Ovary (tissue), 7 donors: ENCODE measurements at regions not wholly inside any gene's neighbourhood (a gene's known extent, or its start where the extent isn't known, plus 50 kb on each side); places are given as distances from the start of the nearest gene placed in this dataset.

Experiments used
- DNase-seq, 5 donors: peaks; one replicate each; pipeline ENCODE4 v3.0.0-alpha.2; 2019 to 2020
- H3K27ac ChIP-seq, 2 donors: fragments of 200-600 bp; one replicate each; pipeline versions ENCODE4 v1.5.1 to v1.8.0; 2019 to 2022
- H3K27me3 ChIP-seq: fragments of 200-600 bp; one replicate; pipeline ENCODE4 v1.8.0; 2022
- H3K36me3 ChIP-seq: fragments of 200-600 bp; sonication (generic); one replicate; pipeline ENCODE4 v1.5.1; 2019
- H3K4me1 ChIP-seq: one replicate; pipeline ENCODE4 v1.8.1; 2013; ENCODE audit warnings: mild to moderate bottlenecking, moderate library complexity; ENCODE audit not compliant: insufficient read depth
- H3K4me3 ChIP-seq: fragments of 200-600 bp; sonication (generic); one replicate; pipeline ENCODE4 v1.5.1; 2017
- H3K9me3 ChIP-seq, 2 donors: fragments of 200-600 bp in 1 of 2; sonication (generic) in 1 of 2; one replicate each; pipeline versions ENCODE4 v1.5.1 to v1.8.1; 2013 to 2019; ENCODE audit warnings: mild to moderate bottlenecking in 1 of 2, moderate library complexity in 1 of 2
- EP300 ChIP-seq: sonication (generic); formaldehyde crosslinking; IDR thresholded peaks from one replicate; pipeline ENCODE4 v1.6.1; 2017; ENCODE audit warnings: antibody characterized with exemption
- POLR2A ChIP-seq: fragments of 450-650 bp; IDR thresholded peaks from one replicate; pipeline ENCODE4 v1.6.1; 2017; ENCODE audit warnings: antibody characterized with exemption, mild to moderate bottlenecking, moderate library complexity
- WGBS, 3 donors: extraction: QIAGEN DNeasy Blood & Tissue Kit in 1 of 3; methylation state at CpG; one replicate each; pipeline versions ENCODE4 v1.1.5 to v1.1.7; 2013 to 2017; 5-methylcytosine and 5-hydroxymethylcytosine counted together
- intact Hi-C, 4 donors: fragments of 100-400 bp; cut with DNase I; formaldehyde crosslinking; loops; one replicate each; pipeline versions ENCODE4 v1.11.0 to v1.15.1; 2022 to 2023
- TF ChIP-seq, protein P1 (sequence below), 3 donors: fragments of 450-650 bp in 2 of 3; fragments of 200-600 bp in 1 of 3; IDR thresholded peaks; one replicate each; pipeline versions ENCODE4 v1.5.1 to v1.8.0; 2016 to 2022; ENCODE audit warnings: antibody characterized with exemption in 3 of 3, mild to moderate bottlenecking in 1 of 3
- donor health status: DM: no; HTN: no; CAD: no; lungs with moderate emphysema.
- donor health status: DM: no; HTN: no; CAD: no.
- donor health status: Bipolar disorder and iron deficiency.
- donor health status: DM: no; HTN: no; CAD: no.
- donor health status: DM: yes; HTN: yes; CAD: no.

DNA sequence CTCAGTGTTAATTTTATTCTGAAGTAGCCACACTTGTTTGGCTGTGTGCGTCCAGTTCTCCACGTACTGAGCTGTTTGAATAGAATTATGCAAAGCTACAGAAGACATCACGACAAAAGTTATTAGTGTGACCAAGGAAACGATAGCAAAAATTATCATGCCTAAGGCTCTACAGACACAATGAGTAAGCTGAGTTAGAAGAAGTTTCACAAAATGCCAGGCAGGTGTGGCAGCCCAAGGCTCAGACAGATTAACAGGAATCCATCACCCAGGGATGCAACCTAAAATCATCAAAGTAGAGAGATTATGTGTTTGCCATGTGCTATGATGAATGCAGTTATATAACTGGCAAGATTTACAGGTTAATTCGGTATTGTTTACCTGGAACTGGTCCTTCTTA lies 73.1 kb upstream of the INCENP start:
- intact Hi-C loops, result no loop called here
- Histone ChIP-seq H3K4me1 (no peaks in the 10 kb centered on the region), H3K27ac (no peak overlapping the region), H3K27me3 (no peaks in the 10 kb centered on the region), H3K4me3 (no peak overlapping the region), H3K36me3 (no peaks in the 10 kb centered on the region), H3K9me3 (no peaks in the 10 kb centered on the region)
- WGBS, 3 donors, result 76 to 85% (median 83%) methylated on average over 5 of the region's 5 CpGs
- DNase-seq, result no peak
- TF ChIP-seq, protein P1, sequence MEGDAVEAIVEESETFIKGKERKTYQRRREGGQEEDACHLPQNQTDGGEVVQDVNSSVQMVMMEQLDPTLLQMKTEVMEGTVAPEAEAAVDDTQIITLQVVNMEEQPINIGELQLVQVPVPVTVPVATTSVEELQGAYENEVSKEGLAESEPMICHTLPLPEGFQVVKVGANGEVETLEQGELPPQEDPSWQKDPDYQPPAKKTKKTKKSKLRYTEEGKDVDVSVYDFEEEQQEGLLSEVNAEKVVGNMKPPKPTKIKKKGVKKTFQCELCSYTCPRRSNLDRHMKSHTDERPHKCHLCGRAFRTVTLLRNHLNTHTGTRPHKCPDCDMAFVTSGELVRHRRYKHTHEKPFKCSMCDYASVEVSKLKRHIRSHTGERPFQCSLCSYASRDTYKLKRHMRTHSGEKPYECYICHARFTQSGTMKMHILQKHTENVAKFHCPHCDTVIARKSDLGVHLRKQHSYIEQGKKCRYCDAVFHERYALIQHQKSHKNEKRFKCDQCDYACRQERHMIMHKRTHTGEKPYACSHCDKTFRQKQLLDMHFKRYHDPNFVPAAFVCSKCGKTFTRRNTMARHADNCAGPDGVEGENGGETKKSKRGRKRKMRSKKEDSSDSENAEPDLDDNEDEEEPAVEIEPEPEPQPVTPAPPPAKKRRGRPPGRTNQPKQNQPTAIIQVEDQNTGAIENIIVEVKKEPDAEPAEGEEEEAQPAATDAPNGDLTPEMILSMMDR (IDR thresholded peaks at IDR 0.05), result no peak
- no peak for TF ChIP-seq EP300
- no peak for TF ChIP-seq POLR2A

- no peak for DNase-seq
- H3K9me3 ChIP-seq, result no peaks in the 10 kb centered on the region
- intact Hi-C loops, result loop anchor here in 1 of 4 donors (10.0 kb wide), 1 partner anchor 1833 kb away; no protein-coding TSS in a partner anchor
These were observed 75.7 kb upstream of the INCENP start for GRCh38 chr11:62048100-62048499.

DNA sequence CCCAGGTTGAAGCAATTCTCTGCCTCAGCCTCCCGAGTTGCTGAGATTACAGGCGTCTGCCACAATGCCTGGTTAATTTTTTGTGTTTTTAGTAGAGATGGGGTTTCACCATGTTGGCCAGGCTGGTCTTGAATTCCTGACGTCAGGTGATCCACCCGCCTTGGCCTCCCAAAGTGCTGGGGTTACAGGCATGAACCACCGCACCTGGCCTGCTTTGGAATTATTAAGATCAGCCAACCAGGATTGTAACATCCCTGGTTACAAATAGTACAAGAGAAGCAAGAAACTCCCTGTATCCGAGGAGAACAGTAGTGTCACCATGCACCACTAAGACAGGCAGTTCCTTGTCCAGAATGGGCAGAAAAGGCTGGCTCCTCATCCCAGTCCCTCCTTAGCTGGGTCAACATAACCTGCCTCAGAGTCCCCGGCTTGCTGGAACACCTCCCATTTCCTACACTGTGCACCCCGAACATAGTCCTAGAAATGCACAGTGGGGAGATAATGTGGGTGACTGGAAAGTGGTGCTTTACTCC lies 77.2 kb upstream of the INCENP start:
- no peak for DNase-seq
- no peak overlapping the region for H3K27ac ChIP-seq
- TF ChIP-seq POLR2A (no peak), EP300 (no peak)
- TF ChIP-seq, protein P1 (IDR thresholded peaks at IDR 0.05), result no peak
- no peaks in the 10 kb centered on the region for H3K27me3 ChIP-seq
- H3K9me3 ChIP-seq, result no peaks in the 10 kb centered on the region
- no peaks in the 10 kb centered on the region for H3K4me1 ChIP-seq
- 73 to 80% (median 76%) methylated on average over 8 of the region's 8 CpGs for WGBS, 3 donors
- no peak overlapping the region for H3K4me3 ChIP-seq
- no peaks in the 10 kb centered on the region for H3K36me3 ChIP-seq
- intact Hi-C loops, result loop anchor here in 1 of 4 donors (10.0 kb wide), 1 partner anchor 1832 kb away; no protein-coding TSS in a partner anchor

More at GRCh38 chr11:62048100-62048499, 75.7 kb upstream of the INCENP start:
- Histone ChIP-seq H3K4me3 (no peak overlapping the region), H3K27me3 (no peaks in the 10 kb centered on the region), H3K4me1 (no peaks in the 10 kb centered on the region), H3K36me3 (no peaks in the 10 kb centered on the region), H3K27ac (no peak overlapping the region)
- TF ChIP-seq EP300 (no peak), POLR2A (no peak)
- TF ChIP-seq, protein P1 (IDR thresholded peaks at IDR 0.05), result no peak
- WGBS, 3 donors, result 10 to 66% (median 30%) methylated on average over 1 of the region's 1 CpG

DNA sequence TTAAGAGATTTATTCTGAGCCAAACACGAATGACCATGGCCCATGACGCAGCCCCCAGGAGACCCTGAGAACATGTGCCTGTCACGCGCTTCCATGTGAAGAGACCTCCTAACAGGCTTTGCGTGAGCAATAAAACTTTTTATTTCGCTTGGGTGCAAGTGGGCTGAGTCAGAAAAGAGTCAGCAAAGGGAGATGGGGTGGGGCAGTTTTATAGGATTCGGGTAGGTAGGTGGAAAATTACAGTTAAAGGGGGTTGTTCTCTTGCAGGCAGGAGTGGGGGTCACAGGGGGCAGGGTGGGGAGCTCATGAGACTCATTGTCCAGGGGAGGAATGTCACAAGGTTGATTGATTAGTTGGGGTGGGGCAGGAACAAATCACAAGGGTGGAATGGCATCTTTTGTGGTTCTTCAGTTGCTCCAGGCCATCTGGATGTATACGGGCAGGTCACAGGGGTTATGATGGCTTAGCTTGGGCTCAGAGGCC lies 77.2 kb upstream of the FTH1 start:
- intact Hi-C loops, result loop anchor here in 1 of 4 donors (10.0 kb wide), 1 partner anchor 1830 kb away; no protein-coding TSS in a partner anchor
- no peak overlapping the region for H3K4me3 ChIP-seq
- no peak overlapping the region for H3K27ac ChIP-seq
- H3K9me3 ChIP-seq, result no peaks in the 10 kb centered on the region
- TF ChIP-seq POLR2A (no peak), EP300 (no peak)
- TF ChIP-seq, protein P1 (IDR thresholded peaks at IDR 0.05), result no peak
- no peaks in the 10 kb centered on the region for H3K4me1 ChIP-seq
- 85 to 94% (median 90%) methylated on average over 8 of the region's 8 CpGs for WGBS, 3 donors
- no peak for DNase-seq
- no peaks in the 10 kb centered on the region for H3K36me3 ChIP-seq
- no peaks in the 10 kb centered on the region for H3K27me3 ChIP-seq
